ENCODE measurements at regions not wholly inside any gene's neighbourhood (a gene's known extent, or its start where the extent isn't known, plus 50 kb on each side); places are given as distances from the start of the nearest gene placed in this dataset.

- Histone ChIP-seq H3K27ac (no peak overlapping the region), H3K4me3 (no peak overlapping the region), H3K36me3 (no peaks in the 10 kb centered on the region), H3K4me1 (no peaks in the 10 kb centered on the region), H3K9me3 (peaks cover 0 to 34% (median 0%) of the 10 kb centered on the region in 11 donors), H3K27me3 (no peaks in the 10 kb centered on the region)
- no peak for DNase-seq
- no peak for ATAC-seq
- TF ChIP-seq CTCF (IDR thresholded peaks at IDR 0.05): no peak
- WGBS, 2 donors: 92 to 96% methylated on average over 2 of the region's 2 CpGs
- intact Hi-C loops (cut with DNase I): no loop called here
These were observed 195.7 kb downstream of the MTCL1 start for GRCh38 chr18:8901019-8901418.

DNA sequence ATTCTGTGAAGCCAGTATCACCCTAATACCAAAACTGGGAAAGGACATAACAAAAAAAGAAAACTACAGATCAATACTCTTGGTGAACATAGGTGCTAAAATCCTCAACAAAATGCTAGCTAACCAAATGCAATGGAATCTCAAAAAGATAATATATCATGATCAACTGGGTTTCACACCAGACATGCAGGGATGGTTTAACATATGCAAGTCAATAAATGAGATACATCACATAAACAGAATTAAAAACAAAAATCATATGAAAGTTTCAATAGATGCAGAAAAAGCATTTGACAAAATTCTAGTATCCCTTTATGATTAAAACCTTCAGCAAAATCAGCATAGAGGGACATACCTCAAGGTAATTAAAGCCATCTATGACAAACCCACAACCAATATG, 198.2 kb upstream of the NDUFV2 start:
- intact Hi-C loops (cut with DNase I): no loop called here

GRCh38 chr18:8908792-8909510, 193.5 kb upstream of the NDUFV2 start:
- no peaks in the 10 kb centered on the region for H3K27me3 ChIP-seq
- no peaks in the 10 kb centered on the region for H3K36me3 ChIP-seq
- H3K9me3 ChIP-seq: peaks cover 0 to 16% (median 0%) of the 10 kb centered on the region in 11 donors
- WGBS, 2 donors: 76% methylated on average over 2 of the region's 2 CpGs
- H3K27ac ChIP-seq: no peak overlapping the region
- H3K4me3 ChIP-seq: no peak overlapping the region
- DNase-seq (no peak), ATAC-seq (no peak)
- no peaks in the 10 kb centered on the region for H3K4me1 ChIP-seq
- no peak for TF ChIP-seq CTCF (IDR thresholded peaks at IDR 0.05)
- intact Hi-C loops (cut with DNase I): no loop called here

More for the DNA sequence above, 198.2 kb upstream of the NDUFV2 start:
- DNase-seq (no peak), ATAC-seq (no peak)
- Histone ChIP-seq H3K36me3 (no peaks in the 10 kb centered on the region), H3K4me1 (no peaks in the 10 kb centered on the region), H3K27me3 (no peaks in the 10 kb centered on the region), H3K27ac (no peak overlapping the region), H3K9me3 (peaks cover 0 to 34% (median 3%) of the 10 kb centered on the region in 11 donors), H3K4me3 (no peak overlapping the region)
- TF ChIP-seq CTCF (IDR thresholded peaks at IDR 0.05): no peak

- Histone ChIP-seq H3K4me3 (no peak overlapping the region), H3K36me3 (no peaks in the 10 kb centered on the region), H3K9me3 (peaks cover 0 to 9% (median 0%) of the 10 kb centered on the region in 11 donors), H3K27ac (no peak overlapping the region), H3K27me3 (no peaks in the 10 kb centered on the region), H3K4me1 (no peaks in the 10 kb centered on the region)
- DNase-seq (no peak), ATAC-seq (no peak)
- 82 to 85% methylated on average over 4 of the region's 4 CpGs for WGBS, 2 donors
- TF ChIP-seq CTCF (IDR thresholded peaks at IDR 0.05): no peak
- intact Hi-C loops (cut with DNase I): no loop called here
These were observed 192.2 kb upstream of the NDUFV2 start for GRCh38 chr18:8910186-8910822.

Measured in heart right ventricle (tissue), 16 donors.